OCI-LY7 (cell line): ENCODE measurements at regions not wholly inside any gene's neighbourhood (a gene's known extent, or its start where the extent isn't known, plus 50 kb on each side); places are given as distances from the start of the nearest gene placed in this dataset.

Experiments used
- CTCF ChIP-seq: fragments of 200-600 bp; sonication (generic); conservative IDR thresholded peaks from 2 replicates; pipeline ENCODE4 v1.5.1; 2014; ENCODE audit warnings: mild to moderate bottlenecking, antibody characterized with exemption, low read length, moderate library complexity, mixed read lengths
- EZH2phosphoT487 ChIP-seq: fragments of 200-600 bp; sonication (generic); IDR thresholded peaks from 2 replicates; pipeline ENCODE4 v1.6.1; 2018; ENCODE audit warnings: low read depth, borderline replicate concordance, mild to moderate bottlenecking, mixed run types, antibody characterized with exemption, low read length, moderate library complexity, mixed read lengths

GRCh38 chr20:12069181-12069580, 151.5 kb downstream of the BTBD3 start:
- TF ChIP-seq CTCF (no peak), EZH2phosphoT487 (no peak)
